HG03097 (cell line): ENCODE measurements at regions not wholly inside any gene's neighbourhood (a gene's known extent, or its start where the extent isn't known, plus 50 kb on each side); places are given as distances from the start of the nearest gene placed in this dataset.

Source experiments
- ATAC-seq: cut with Tn5 transposase; IDR thresholded peaks from one replicate; pipeline ENCODE4 v1.9.1; 2021; ENCODE audit not compliant: unreplicated experiment, low FRiP score

- no peak for ATAC-seq
These were observed 229.1 kb downstream of the NFKBIZ start for GRCh38 chr3:102078401-102078800.

DNA sequence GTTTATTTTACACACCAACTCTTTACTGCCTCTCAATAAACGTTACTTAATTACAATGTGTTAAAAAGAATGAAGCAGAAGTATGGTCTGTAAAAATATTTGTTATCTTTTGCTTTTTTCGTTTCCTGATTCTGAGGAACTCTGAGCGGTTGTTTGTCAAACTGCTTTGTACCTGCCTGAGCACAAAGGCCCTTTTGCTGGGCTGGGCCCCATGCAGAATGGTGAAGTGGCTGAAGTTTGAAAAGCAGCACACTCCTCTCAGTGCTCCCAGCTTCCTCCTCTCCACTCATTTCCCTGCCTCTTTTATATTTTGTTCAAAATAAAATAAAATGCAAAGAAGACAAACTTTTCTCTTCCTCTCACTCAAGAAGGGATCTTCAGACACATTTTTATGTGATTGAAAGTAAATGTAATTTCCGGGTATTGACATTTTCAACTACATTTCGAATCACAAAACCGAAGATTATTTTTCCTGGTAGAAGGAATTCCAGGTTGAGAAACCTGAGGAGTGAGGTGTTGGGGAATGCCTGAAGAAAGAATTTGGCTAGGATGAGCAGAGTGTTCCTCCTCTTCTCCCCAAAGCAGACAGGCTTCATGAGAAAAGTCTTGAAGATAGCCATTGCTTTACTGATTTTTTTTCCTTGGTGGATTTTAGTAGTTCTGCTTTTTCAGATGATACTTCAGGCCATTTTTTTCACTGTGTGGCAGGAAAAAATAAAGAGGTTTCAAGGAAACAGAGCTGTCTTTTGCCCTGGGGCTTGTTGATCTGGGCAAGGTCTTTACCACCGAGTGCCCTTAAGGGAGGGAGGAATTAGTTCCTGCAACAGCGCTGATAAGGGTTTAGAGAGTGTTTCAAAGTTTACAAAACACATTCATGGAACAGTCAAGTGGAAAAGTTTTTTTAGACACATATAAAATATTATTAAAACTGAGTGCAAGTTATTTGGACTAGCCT, 229.8 kb downstream of the NFKBIZ start:
- ATAC-seq: no peak

GRCh38 chr3:102079809-102080197, 230.5 kb downstream of the NFKBIZ start:
- no peak for ATAC-seq

DNA sequence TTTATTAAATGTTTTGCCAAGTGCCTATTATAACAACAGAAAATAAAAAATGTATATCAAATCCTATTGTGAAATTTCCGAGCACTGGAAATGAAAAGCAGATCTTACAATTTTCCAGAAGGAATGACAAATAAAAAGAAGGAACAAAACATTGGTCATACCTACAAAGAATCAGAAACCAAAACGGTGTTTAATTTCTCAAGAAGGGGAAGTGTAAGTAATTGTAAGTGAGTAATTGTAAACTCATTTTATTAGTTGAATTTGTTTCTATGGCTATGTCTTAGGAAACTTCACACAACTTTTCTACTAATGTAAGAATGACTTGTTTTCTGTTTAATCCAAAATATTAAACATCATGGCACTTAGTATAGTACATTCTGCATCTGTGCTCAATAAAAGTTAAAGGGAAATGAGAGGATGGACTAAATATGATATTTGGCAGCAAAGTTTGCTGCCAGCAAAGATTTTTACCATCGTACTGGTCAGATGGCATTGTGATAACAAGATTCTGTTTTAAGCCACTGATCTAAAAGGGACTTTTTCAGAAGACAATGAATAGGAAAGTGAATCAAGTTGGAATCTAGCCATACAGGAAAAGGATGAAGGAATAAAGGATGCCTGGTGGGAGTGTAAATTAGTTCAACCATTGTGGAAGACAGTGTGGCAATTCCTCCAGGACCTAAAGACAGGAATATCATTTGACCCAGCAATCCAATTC, 232.4 kb downstream of the NFKBIZ start:
- ATAC-seq: no peak

- no peak for ATAC-seq
These were observed 234.2 kb downstream of the NFKBIZ start for GRCh38 chr3:102083473-102083872.

DNA sequence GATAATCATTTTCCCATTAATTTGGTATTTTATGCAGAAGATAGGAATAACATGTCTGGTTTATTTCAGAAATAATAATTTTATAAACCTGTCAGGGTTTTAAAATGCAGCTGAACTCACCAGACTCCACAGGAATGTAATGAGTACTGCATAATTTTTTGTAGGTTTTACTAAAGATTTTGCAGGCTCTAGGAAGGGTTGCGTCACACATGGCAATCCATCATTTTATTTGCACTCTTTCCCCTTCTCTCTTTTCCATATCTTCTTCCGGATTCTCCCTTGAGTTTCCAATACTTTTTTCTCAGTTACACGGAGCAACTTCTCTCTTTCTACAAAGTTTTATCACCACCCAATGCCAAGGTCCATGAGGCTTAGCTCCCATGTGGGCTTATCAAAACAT, 234.7 kb downstream of the NFKBIZ start:
- ATAC-seq: no peak

- ATAC-seq: no peak
These were observed 235.4 kb downstream of the NFKBIZ start for GRCh38 chr3:102084704-102085103.

- ATAC-seq: no peak
These were observed 236.3 kb downstream of the NFKBIZ start for GRCh38 chr3:102085431-102086176.

GRCh38 chr3:102087236-102087635, 237.9 kb downstream of the NFKBIZ start:
- no peak for ATAC-seq

- no peak for ATAC-seq
These were observed 239.9 kb downstream of the NFKBIZ start for GRCh38 chr3:102089239-102089638.

DNA sequence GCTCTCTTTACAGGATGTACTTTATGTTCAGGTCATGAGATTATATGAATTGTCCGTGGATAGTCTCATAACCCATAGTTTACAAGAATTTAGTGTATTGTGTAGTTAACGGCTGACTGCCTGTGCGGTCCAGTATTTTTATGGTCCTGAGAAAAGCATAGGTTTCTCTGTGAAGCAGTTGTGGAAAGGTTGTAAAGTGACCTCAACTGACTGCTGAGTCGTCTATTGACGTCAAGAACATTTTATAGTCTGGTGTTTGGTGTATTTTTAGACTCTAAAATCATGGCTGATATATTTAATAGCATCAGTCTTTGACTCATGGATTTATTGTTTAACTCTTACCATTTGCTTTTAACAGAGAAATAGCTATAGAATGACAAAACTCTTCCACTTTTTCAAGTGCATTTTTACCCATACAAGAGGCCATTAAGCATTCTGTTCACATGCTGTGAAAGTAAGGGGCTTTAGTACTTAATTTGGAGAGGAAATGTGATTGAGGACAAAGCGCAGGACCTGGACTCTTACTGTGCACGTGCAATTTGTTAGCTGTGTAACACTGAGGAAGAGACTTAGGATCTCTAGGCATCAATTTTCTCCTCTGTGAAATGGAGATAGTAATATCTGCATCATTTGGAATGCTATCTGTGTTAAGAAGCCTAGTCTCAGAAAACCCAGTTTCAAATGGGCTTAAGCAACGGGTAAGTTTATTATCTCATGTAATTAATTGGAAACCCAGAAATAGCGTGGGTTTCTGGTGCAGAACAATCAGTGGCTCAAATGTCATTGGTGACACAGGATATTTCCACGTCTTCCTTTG, 240.8 kb downstream of the NFKBIZ start:
- no peak for ATAC-seq

GRCh38 chr3:102090721-102091045, 241.4 kb downstream of the NFKBIZ start:
- no peak for ATAC-seq

DNA sequence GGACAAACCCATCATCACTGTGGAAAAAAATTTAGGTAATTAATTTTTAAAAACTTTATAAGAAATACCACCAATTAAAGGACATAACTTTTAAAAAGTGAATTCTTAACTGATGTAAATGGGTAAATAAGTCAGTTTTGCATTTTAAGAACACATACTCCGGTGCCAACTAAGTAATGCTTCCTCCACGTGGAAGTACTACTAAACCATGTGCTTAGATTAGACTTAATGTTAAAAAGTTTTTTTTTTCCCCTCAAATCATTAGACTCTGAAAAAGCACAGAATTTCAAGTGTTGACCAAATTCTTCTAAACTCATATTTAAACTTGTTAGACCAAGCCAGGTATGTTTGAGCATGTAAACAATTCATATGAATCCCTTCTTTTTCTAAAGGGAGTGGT, 242.0 kb downstream of the NFKBIZ start:
- ATAC-seq: no peak

GRCh38 chr3:102092617-102093466, 243.5 kb downstream of the NFKBIZ start:
- ATAC-seq: peak; percentile 62

DNA sequence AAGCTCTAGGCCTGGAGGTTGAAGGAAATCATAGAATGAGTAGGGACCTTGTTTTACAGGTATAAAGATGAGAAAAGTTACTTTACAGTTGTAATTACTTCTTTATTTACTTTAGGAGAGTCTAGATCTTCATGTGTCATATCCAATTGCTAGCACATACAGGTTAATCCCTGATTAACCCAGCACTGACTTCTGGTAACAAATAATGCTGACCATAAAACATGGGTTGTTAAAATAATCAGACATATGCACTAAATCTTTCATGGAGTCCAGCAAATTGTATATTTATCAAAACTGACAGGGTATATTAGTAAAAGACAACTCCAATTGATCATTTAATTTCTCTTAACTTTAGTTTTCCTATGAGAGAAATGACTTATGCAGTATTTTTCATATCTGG, 245.2 kb downstream of the NFKBIZ start:
- ATAC-seq: no peak

GRCh38 chr3:102095383-102095782, 246.1 kb downstream of the NFKBIZ start:
- no peak for ATAC-seq

GRCh38 chr3:102096066-102096465, 246.8 kb downstream of the NFKBIZ start:
- ATAC-seq: no peak

DNA sequence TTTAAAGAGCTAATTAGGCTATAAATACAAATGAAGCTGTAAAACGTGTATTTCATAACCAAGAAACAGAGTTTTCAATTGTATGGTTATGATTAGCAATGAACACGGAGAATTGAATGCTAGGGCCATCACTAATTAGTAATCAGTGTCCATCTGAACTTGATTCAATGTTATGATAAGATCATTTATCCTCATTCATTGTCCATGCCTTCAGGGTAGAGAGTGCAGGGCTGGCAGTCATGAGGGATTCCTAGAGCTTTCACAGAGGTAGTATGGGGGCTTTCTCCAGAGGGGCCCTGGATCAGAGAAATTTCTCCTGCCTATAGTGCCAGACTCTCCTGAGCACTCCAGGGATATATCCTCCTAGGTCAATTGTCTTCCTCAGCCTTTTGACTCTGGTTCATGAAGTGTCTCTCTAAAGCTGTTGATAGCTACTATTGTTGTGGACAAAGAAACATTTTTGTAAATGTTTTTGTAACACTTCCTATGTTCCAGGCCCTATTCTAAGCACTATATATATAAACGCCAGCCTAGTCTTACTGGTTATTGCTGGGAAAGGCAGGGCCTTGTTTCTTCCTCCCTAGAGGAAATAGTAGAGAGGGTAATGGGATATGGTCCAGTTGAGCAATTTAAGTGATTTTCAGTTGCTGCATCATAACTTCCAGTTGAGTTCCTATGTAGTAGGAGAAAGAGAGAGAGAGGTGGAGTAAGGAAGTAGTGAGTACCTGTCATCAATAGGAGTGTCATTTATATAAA, 249.0 kb downstream of the NFKBIZ start:
- no peak for ATAC-seq

DNA sequence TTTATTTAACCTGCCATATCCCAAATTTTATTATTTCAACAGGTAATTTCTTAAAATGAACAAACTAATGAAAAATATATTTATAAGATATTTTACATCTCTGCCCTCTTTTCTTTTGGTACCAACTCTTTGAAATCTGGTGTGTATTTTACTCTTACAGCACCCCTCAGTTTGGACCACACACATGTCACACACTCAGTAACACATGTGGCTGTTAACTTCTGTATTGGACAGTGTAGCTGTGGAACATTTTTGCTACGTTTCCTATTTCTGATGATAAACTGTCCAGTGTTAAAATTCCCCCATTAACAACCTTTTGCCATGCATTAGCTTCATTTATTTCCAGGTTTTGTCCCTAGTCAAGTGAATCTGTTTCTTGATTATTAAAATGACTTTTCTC, 250.6 kb downstream of the NFKBIZ start:
- ATAC-seq: no peak
